RWPE2 (cell line): ENCODE measurements at regions not wholly inside any gene's neighbourhood (a gene's known extent, or its start where the extent isn't known, plus 50 kb on each side); places are given as distances from the start of the nearest gene placed in this dataset.

Experiments used
- ATAC-seq: fragments of 200-7000 bp; cut with Tn5 transposase; 3 replicates; pipeline ENCODE4 v1.9.1; 2021; ENCODE audit warnings: low read depth
- DNase-seq: peaks from one replicate; pipeline ENCODE4 v3.0.0-alpha.2; 2020; ENCODE audit warnings: low spot score
- H3K27ac ChIP-seq: fragments of 450-650 bp; 2 replicates; pipeline ENCODE4 v1.5.1; 2017; ENCODE audit warnings: mild to moderate bottlenecking; ENCODE audit not compliant: poor library complexity, severe bottlenecking
- H3K27me3 ChIP-seq: fragments of 250-450 bp; sonication (Bioruptor Pico); 2 replicates; pipeline ENCODE4 v1.5.1; 2021; ENCODE audit warnings: mild to moderate bottlenecking, moderate library complexity; ENCODE audit not compliant: insufficient read depth, poor library complexity, severe bottlenecking
- H3K36me3 ChIP-seq: fragments of 250-450 bp; sonication (Bioruptor Pico); 2 replicates; pipeline ENCODE4 v1.5.1; 2020; ENCODE audit warnings: low read depth, mild to moderate bottlenecking, moderate library complexity
- H3K4me1 ChIP-seq: fragments of 250-450 bp; sonication (Bioruptor Pico); 2 replicates; pipeline ENCODE4 v1.5.1; 2021; ENCODE audit warnings: mild to moderate bottlenecking, moderate library complexity; ENCODE audit not compliant: insufficient read depth, poor library complexity, severe bottlenecking
- H3K4me3 ChIP-seq: fragments of 250-450 bp; sonication (Bioruptor Pico); 2 replicates; pipeline ENCODE4 v1.5.1; 2021; ENCODE audit warnings: mild to moderate bottlenecking, moderate library complexity; ENCODE audit not compliant: severe bottlenecking
- H3K9me3 ChIP-seq: fragments of 250-450 bp; sonication (Bioruptor Pico); 2 replicates; pipeline ENCODE4 v1.5.1; 2021; ENCODE audit warnings: mild to moderate bottlenecking, moderate library complexity; ENCODE audit not compliant: severe bottlenecking
- CTCF ChIP-seq: fragments of 450-650 bp; IDR thresholded peaks from one replicate; pipeline ENCODE4 v1.5.1; 2017; ENCODE audit warnings: mild to moderate bottlenecking, moderate library complexity; ENCODE audit not compliant: poor library complexity, severe bottlenecking

- no peaks in the 10 kb centered on the region for H3K4me1 ChIP-seq
- DNase-seq (no peak), ATAC-seq (no peak)
- H3K27ac ChIP-seq = no peak overlapping the region
- H3K36me3 ChIP-seq = no peaks in the 10 kb centered on the region
- no peak overlapping the region for H3K4me3 ChIP-seq
- no peak for TF ChIP-seq CTCF
- H3K27me3 ChIP-seq = no peaks in the 10 kb centered on the region
- H3K9me3 ChIP-seq = no peaks in the 10 kb centered on the region
Measured at GRCh38 chr2:220123751-220124150, 496.3 kb downstream of the SLC4A3 start.

GRCh38 chr2:220125551-220125950, 498.1 kb downstream of the SLC4A3 start:
- TF ChIP-seq CTCF = no peak
- no peak for DNase-seq
- no peak for ATAC-seq
- no peaks in the 10 kb centered on the region for H3K9me3 ChIP-seq
- no peak overlapping the region for H3K4me3 ChIP-seq
- H3K4me1 ChIP-seq = no peaks in the 10 kb centered on the region
- H3K27ac ChIP-seq = no peak overlapping the region
- no peaks in the 10 kb centered on the region for H3K36me3 ChIP-seq
- H3K27me3 ChIP-seq = no peaks in the 10 kb centered on the region

- H3K27me3 ChIP-seq = no peaks in the 10 kb centered on the region
- H3K27ac ChIP-seq = no peak overlapping the region
- no peaks in the 10 kb centered on the region for H3K36me3 ChIP-seq
- ATAC-seq (peak; percentile 25; the same call in 1 of the 3 replicates), DNase-seq (no peak)
- H3K4me1 ChIP-seq = no peaks in the 10 kb centered on the region
- TF ChIP-seq CTCF = no peak
- no peak overlapping the region for H3K4me3 ChIP-seq
- no peaks in the 10 kb centered on the region for H3K9me3 ChIP-seq
Measured at GRCh38 chr2:220127311-220127710, 499.9 kb downstream of the SLC4A3 start.

GRCh38 chr2:220127876-220128275, 500.4 kb downstream of the SLC4A3 start:
- Histone ChIP-seq H3K27ac (no peak overlapping the region), H3K36me3 (no peaks in the 10 kb centered on the region), H3K27me3 (no peaks in the 10 kb centered on the region), H3K4me1 (no peaks in the 10 kb centered on the region), H3K9me3 (no peaks in the 10 kb centered on the region), H3K4me3 (no peak overlapping the region)
- ATAC-seq = no peak
- DNase-seq = no peak
- no peak for TF ChIP-seq CTCF

- H3K27me3 ChIP-seq = no peaks in the 10 kb centered on the region
- H3K4me1 ChIP-seq = no peaks in the 10 kb centered on the region
- no peak for TF ChIP-seq CTCF
- no peak for DNase-seq
- no peaks in the 10 kb centered on the region for H3K36me3 ChIP-seq
- ATAC-seq = no peak
- H3K9me3 ChIP-seq = no peaks in the 10 kb centered on the region
- no peak overlapping the region for H3K4me3 ChIP-seq
- H3K27ac ChIP-seq = no peak overlapping the region
Measured at GRCh38 chr2:220129391-220129790, 502.0 kb downstream of the SLC4A3 start.
